GM10248 (cell line): ENCODE measurements at regions not wholly inside any gene's neighbourhood (a gene's known extent, or its start where the extent isn't known, plus 50 kb on each side); places are given as distances from the start of the nearest gene placed in this dataset.

Experiments used
- CTCF ChIA-PET: fragments of 300-600 bp; sonication (Branson Sonifier 250); formaldehyde crosslinking; extraction: SDS; loops from one replicate; lab custom pipeline; 2021; ENCODE audit warnings: antibody characterized with exemption; lab: Yijun Ruan, JAX
- POLR2A ChIA-PET: fragments of 350-650 bp; sonication (Branson Sonifier 250); formaldehyde crosslinking; extraction: SDS; loops from one replicate; lab custom pipeline; 2020; ENCODE audit warnings: antibody characterized with exemption; lab: Yijun Ruan, JAX
- DNase-seq: peaks from one replicate; pipeline ENCODE4 v3.0.0; 2012; ENCODE audit errors: extremely low spot score
- TF ChIP-seq, protein P1 (sequence below): IDR thresholded peaks from 2 replicates; pipeline ENCODE4 v1.5.1; 2012; ENCODE audit warnings: mild to moderate bottlenecking, low read depth; ENCODE audit errors: extremely low read depth, missing control alignments, control extremely low read depth

- DNase-seq, result no peak
- TF ChIP-seq, protein P1, sequence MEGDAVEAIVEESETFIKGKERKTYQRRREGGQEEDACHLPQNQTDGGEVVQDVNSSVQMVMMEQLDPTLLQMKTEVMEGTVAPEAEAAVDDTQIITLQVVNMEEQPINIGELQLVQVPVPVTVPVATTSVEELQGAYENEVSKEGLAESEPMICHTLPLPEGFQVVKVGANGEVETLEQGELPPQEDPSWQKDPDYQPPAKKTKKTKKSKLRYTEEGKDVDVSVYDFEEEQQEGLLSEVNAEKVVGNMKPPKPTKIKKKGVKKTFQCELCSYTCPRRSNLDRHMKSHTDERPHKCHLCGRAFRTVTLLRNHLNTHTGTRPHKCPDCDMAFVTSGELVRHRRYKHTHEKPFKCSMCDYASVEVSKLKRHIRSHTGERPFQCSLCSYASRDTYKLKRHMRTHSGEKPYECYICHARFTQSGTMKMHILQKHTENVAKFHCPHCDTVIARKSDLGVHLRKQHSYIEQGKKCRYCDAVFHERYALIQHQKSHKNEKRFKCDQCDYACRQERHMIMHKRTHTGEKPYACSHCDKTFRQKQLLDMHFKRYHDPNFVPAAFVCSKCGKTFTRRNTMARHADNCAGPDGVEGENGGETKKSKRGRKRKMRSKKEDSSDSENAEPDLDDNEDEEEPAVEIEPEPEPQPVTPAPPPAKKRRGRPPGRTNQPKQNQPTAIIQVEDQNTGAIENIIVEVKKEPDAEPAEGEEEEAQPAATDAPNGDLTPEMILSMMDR, result no peak
- POLR2A ChIA-PET, result no interaction called here
- CTCF ChIA-PET, result interaction anchor here (1.2 kb wide), 1 partner anchor 239 kb away, joined by 4 read pairs; no protein-coding TSS in a partner anchor
Observed at GRCh38 chr17:79154446-79154845, 79.8 kb downstream of the ENGASE start.

DNA sequence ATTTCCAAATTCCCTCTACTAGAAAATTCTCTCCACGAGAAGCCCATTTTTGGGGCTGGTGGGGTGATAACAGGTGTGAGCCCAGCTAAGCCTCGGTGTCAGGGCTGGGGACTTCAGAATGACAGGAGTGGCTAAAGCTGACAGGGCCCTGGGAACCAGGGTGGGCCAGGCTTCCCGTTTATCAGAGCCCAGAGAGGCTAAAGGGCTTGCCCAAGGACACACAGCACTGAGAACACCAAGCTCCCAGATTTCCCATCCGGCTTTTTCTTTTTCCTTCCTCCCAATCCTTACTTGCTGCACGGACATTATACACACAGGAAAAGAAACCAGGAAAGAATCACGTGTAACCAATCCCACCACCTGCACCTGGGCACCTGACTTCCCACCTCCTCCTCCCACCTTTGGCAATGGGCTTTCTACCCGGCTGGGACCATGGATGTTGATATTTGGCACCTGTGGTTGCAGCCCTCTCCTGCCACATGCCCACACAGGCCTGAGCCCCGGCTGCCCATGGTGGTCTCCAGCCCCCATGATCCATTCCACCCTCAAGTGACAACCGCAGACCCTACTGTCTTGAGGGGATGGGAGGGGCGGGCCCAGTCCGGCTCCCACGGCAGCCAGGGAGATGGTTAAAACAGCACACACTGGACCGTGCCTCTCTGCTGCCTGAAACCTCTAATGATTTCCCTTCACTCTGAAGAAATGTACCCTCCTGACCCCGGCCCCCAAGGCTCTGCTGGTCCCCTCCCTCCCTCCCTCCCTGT, 78.9 kb downstream of the ENGASE start:
- DNase-seq, result no peak
- TF ChIP-seq, protein P1, result no peak
- ChIA-PET CTCF (interaction anchor here (1.2 kb wide), 1 partner anchor 240 kb away, joined by 4 read pairs; no protein-coding TSS in a partner anchor), POLR2A (no interaction called here)

GRCh38 chr17:79152636-79153035, 78.0 kb downstream of the ENGASE start:
- TF ChIP-seq, protein P1, result no peak
- no peak for DNase-seq
- ChIA-PET CTCF (no interaction called here), POLR2A (no interaction called here)

GRCh38 chr17:79152110-79152509, 77.5 kb downstream of the ENGASE start:
- DNase-seq, result no peak
- TF ChIP-seq, protein P1, result no peak
- CTCF ChIA-PET, result no interaction called here
- POLR2A ChIA-PET, result no interaction called here

GRCh38 chr17:79150799-79151198, 76.2 kb downstream of the ENGASE start:
- POLR2A ChIA-PET, result no interaction called here
- TF ChIP-seq, protein P1, result no peak

DNA sequence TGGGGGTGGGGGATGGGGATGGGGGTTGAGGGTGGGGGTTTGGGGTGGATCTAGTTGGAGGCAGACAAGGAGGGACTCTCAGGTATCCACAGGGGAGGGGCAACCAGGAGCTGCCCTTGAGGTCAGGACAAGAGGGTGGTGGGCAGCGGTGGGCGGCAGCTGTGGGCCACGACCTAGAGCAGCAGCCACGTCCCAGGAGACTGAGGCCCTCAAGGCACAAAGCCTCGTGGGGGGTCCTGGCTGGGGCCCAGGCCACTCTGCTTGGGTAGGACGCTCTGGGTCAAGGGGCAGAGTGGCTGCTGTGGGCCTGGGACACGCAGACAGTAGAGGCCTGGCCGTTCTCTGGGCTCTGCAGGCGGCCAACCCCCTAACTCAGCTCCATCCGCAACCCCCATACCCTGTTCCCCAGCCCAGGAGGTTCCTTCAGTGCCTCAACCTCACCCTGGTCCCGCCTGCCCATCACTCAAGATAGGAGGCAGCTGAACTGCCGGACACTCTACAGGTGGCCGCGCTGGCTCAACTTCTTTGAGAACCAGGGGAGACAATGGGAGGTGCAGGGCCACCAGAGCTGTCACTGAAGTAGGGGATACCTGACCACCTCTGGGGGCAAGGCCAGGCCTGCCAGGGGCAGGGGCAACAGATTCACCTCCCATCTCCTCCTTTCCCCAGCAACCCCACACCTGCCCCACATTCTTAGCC, 75.6 kb downstream of the ENGASE start:
- ChIA-PET POLR2A (no interaction called here), CTCF (no interaction called here)
- DNase-seq, result no peak
- TF ChIP-seq, protein P1, result no peak

More at GRCh38 chr17:79150799-79151198, 76.2 kb downstream of the ENGASE start:
- DNase-seq, result no peak
- CTCF ChIA-PET, result no interaction called here
